AG04449 (cell line): ENCODE measurements at regions not wholly inside any gene's neighbourhood (a gene's known extent, or its start where the extent isn't known, plus 50 kb on each side); places are given as distances from the start of the nearest gene placed in this dataset.
A peak's percentile ranks its signal among the peaks of the same experiment; 100 is the strongest.

Experiments used
- CTCF ChIA-PET: fragments of 350-600 bp; formaldehyde crosslinking; extraction: SDS; loops from one replicate; lab custom pipeline; 2021; ENCODE audit warnings: antibody characterized with exemption; lab: Yijun Ruan, JAX
- POLR2A ChIA-PET: fragments of 400-600, 350-600 bp; formaldehyde crosslinking; extraction: SDS; loops from one replicate; lab custom pipeline; 2020; ENCODE audit warnings: antibody characterized with exemption, inconsistent platforms; lab: Yijun Ruan, JAX
- DNase-seq: peaks from one replicate; pipeline ENCODE4 v3.0.0-alpha.2; 2010; ENCODE audit warnings: low read depth, low spot score
- H3K4me3 ChIP-seq: 2 replicates; pipeline ENCODE4 v1.5.1; 2011; ENCODE audit warnings: low read depth, mild to moderate bottlenecking, control low read depth, low read length
- CTCF ChIP-seq: IDR thresholded peaks from one replicate; pipeline ENCODE4 v1.5.1; 2011; ENCODE audit warnings: mild to moderate bottlenecking, moderate library complexity, low read length, control low read depth, inconsistent platforms; ENCODE audit not compliant: insufficient read depth; ENCODE audit errors: missing control alignments

GRCh38 chr15:99475754-99476412 lies 89.9 kb upstream of the MEF2A start:
- no peak overlapping the region for H3K4me3 ChIP-seq
- ChIA-PET POLR2A (interaction anchor here (0.7 to 2.0 kb wide), 4 partner anchors 11 to 233 kb away, joined by 3 to 8 read pairs (median 4); no protein-coding TSS in a partner anchor), CTCF (interaction anchor here (1.4 to 4.3 kb wide), 3 partner anchors 21 to 228 kb away, joined by 3 to 22 read pairs (median 4); no protein-coding TSS in a partner anchor)
- no peak for DNase-seq
- TF ChIP-seq CTCF = no peak

- TF ChIP-seq CTCF = no peak
Measured at GRCh38 chr15:99476413-99477222, 89.2 kb upstream of the MEF2A start.

GRCh38 chr15:99477791-99478471 lies 87.9 kb upstream of the MEF2A start:
- H3K4me3 ChIP-seq = no peak overlapping the region
- CTCF ChIA-PET = interaction anchor here (0.7 to 4.3 kb wide), 3 partner anchors 9 to 226 kb away, joined by 3 to 22 read pairs (median 4); no protein-coding TSS in a partner anchor
- no peak for TF ChIP-seq CTCF
- POLR2A ChIA-PET = interaction anchor here (1.0 to 2.0 kb wide), 2 partner anchors 9 to 87 kb away, joined by 3 to 8 read pairs; partner anchors contain the start of gene MEF2A
- DNase-seq = no peak

More at GRCh38 chr15:99476413-99477222, 89.2 kb upstream of the MEF2A start:
- DNase-seq = peak; percentile 94
- ChIA-PET CTCF (interaction anchor here (0.8 to 4.3 kb wide), 5 partner anchors 9 to 227 kb away, joined by 3 to 22 read pairs (median 4); no protein-coding TSS in a partner anchor), POLR2A (interaction anchor here (0.7 to 2.0 kb wide), 5 partner anchors 10 to 232 kb away, joined by 3 to 8 read pairs (median 4); partner anchors contain the start of gene MEF2A)
- H3K4me3 ChIP-seq = peak overlapping the region; percentile 44

- CTCF ChIA-PET = interaction anchor here (0.9 to 4.3 kb wide), 2 partner anchors 8 to 225 kb away, joined by 3 to 22 read pairs; no protein-coding TSS in a partner anchor
- no peak overlapping the region for H3K4me3 ChIP-seq
- DNase-seq = no peak
- POLR2A ChIA-PET = no interaction called here
- no peak for TF ChIP-seq CTCF
Measured at GRCh38 chr15:99478977-99479376, 86.8 kb upstream of the MEF2A start.

GRCh38 chr15:99480016-99480810 lies 85.6 kb upstream of the MEF2A start:
- ChIA-PET POLR2A (no interaction called here), CTCF (no interaction called here)
- DNase-seq = no peak
- TF ChIP-seq CTCF = no peak
- H3K4me3 ChIP-seq = no peak overlapping the region
